ENCODE measurements at regions not wholly inside any gene's neighbourhood (a gene's known extent, or its start where the extent isn't known, plus 50 kb on each side); places are given as distances from the start of the nearest gene placed in this dataset.

GRCh38 chr1:22259551-22260282, 116.8 kb upstream of the WNT4 start:
- no peak overlapping the region for H3K4me3 ChIP-seq (ENCODE audit: low read depth, poor library complexity, severe bottlenecking)
- 53 to 64% methylated on average over 18 of the region's 18 CpGs for WGBS, 2 donors
- TF ChIP-seq POLR2A (IDR thresholded peaks at IDR 0.05) = no peak
- TF ChIP-seq, protein P1, sequence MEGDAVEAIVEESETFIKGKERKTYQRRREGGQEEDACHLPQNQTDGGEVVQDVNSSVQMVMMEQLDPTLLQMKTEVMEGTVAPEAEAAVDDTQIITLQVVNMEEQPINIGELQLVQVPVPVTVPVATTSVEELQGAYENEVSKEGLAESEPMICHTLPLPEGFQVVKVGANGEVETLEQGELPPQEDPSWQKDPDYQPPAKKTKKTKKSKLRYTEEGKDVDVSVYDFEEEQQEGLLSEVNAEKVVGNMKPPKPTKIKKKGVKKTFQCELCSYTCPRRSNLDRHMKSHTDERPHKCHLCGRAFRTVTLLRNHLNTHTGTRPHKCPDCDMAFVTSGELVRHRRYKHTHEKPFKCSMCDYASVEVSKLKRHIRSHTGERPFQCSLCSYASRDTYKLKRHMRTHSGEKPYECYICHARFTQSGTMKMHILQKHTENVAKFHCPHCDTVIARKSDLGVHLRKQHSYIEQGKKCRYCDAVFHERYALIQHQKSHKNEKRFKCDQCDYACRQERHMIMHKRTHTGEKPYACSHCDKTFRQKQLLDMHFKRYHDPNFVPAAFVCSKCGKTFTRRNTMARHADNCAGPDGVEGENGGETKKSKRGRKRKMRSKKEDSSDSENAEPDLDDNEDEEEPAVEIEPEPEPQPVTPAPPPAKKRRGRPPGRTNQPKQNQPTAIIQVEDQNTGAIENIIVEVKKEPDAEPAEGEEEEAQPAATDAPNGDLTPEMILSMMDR (IDR thresholded peaks at IDR 0.05) = no peak
- DNase-seq (ENCODE audit: low spot score in 2 of 2) = no peak
- intact Hi-C loops (cut with DNase I; ENCODE audit: low total_unique reads) = no loop called here

GRCh38 chr1:22260860-22261432, 118.0 kb upstream of the WNT4 start:
- no peak overlapping the region for H3K4me3 ChIP-seq (ENCODE audit: low read depth, poor library complexity, severe bottlenecking)
- WGBS, 2 donors = 87 to 92% methylated on average over 21 of the region's 21 CpGs
- TF ChIP-seq, protein P1 (IDR thresholded peaks at IDR 0.05) = no peak
- TF ChIP-seq POLR2A (IDR thresholded peaks at IDR 0.05) = no peak
- no peak for DNase-seq (ENCODE audit: low spot score in 2 of 2)
- intact Hi-C loops (cut with DNase I; ENCODE audit: low total_unique reads) = no loop called here

- intact Hi-C loops (cut with DNase I; ENCODE audit: low total_unique reads) = no loop called here
- TF ChIP-seq, protein P1 (IDR thresholded peaks at IDR 0.05) = no peak
- no peak for TF ChIP-seq POLR2A (IDR thresholded peaks at IDR 0.05)
- no peak for DNase-seq (ENCODE audit: low spot score in 2 of 2)
- no peak overlapping the region for H3K4me3 ChIP-seq (ENCODE audit: low read depth, poor library complexity, severe bottlenecking)
- 73 to 75% methylated on average over 7 of the region's 7 CpGs for WGBS, 2 donors
Observed at GRCh38 chr1:22261580-22261979, 118.7 kb upstream of the WNT4 start.

GRCh38 chr1:22262583-22262982, 119.7 kb upstream of the WNT4 start:
- DNase-seq (ENCODE audit: low spot score in 2 of 2) = no peak
- WGBS, 2 donors = 72 to 74% methylated on average over 5 to 8 of the region's 8 CpGs
- H3K4me3 ChIP-seq (ENCODE audit: low read depth, poor library complexity, severe bottlenecking) = no peak overlapping the region
- TF ChIP-seq, protein P1 (IDR thresholded peaks at IDR 0.05) = no peak
- TF ChIP-seq POLR2A (IDR thresholded peaks at IDR 0.05) = no peak
- intact Hi-C loops (cut with DNase I; ENCODE audit: low total_unique reads) = no loop called here

DNA sequence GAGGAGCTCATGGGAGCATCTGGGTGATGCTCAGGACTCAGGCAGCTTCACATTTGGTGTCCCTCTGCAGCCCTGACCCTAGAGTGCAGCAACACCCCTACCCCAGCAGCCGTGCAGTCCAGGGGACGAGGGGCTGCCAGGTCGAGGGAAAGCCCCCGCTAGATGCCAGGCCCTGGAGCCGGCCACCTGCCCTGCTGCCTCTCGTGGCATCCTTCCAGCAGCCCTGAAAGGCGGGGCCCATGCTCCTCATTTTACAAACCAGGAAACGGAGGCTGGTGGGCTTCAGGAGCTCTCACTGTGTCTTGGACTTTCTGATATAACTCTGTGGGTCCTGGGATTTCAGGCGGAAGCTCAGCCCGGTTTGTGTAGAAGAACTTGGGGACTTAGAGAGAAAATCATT, 120.5 kb upstream of the WNT4 start:
- TF ChIP-seq POLR2A (IDR thresholded peaks at IDR 0.05) = no peak
- TF ChIP-seq, protein P1 (IDR thresholded peaks at IDR 0.05) = no peak
- 79 to 80% methylated on average over 6 to 10 of the region's 10 CpGs for WGBS, 2 donors
- no peak overlapping the region for H3K4me3 ChIP-seq (ENCODE audit: low read depth, poor library complexity, severe bottlenecking)
- intact Hi-C loops (cut with DNase I; ENCODE audit: low total_unique reads) = no loop called here
- DNase-seq (ENCODE audit: low spot score in 2 of 2) = no peak
